Transverse colon (tissue), 4 donors: ENCODE measurements at regions not wholly inside any gene's neighbourhood (a gene's known extent, or its start where the extent isn't known, plus 50 kb on each side); places are given as distances from the start of the nearest gene placed in this dataset.

ENCODE experiments used
- DNase-seq: peaks from one replicate; pipeline ENCODE4 v3.0.0-alpha.2; 2019
- H3K27ac ChIP-seq, 4 donors: fragments of 200-600 bp; sonication (generic); 2 replicates each; pipeline ENCODE4 v1.5.1; 2016 to 2018; ENCODE audit warnings: inconsistent platforms in 4 of 4
- H3K27me3 ChIP-seq: fragments of 200-600 bp; sonication (generic); 2 replicates; pipeline ENCODE4 v1.5.1; 2017; ENCODE audit warnings: inconsistent platforms
- H3K36me3 ChIP-seq, 4 donors: fragments of 200-600 bp; sonication (generic); 2 replicates each; pipeline ENCODE4 v1.5.1; 2017 to 2019; ENCODE audit warnings: inconsistent platforms in 4 of 4
- H3K4me1 ChIP-seq, 4 donors: fragments of 200-600 bp; sonication (generic); 2 replicates each; pipeline ENCODE4 v1.5.1; 2017 to 2020; ENCODE audit warnings: inconsistent platforms in 4 of 4
- H3K4me3 ChIP-seq, 4 donors: fragments of 200-600 bp; sonication (generic); 1 replicate in 1 of 4; 2 replicates in 3 of 4; pipeline versions ENCODE4 v1.5.1 to v1.6.1; 2017 to 2019; ENCODE audit warnings: inconsistent platforms in 4 of 4
- H3K9me3 ChIP-seq, 2 donors: fragments of 200-600 bp; sonication (generic); 2 replicates each; pipeline ENCODE4 v1.5.1; 2017 to 2019; ENCODE audit warnings: inconsistent platforms in 2 of 2
- CTCF ChIP-seq, 5 experiments: fragments of 200-600 bp in 3 of 5; fragments of 450-650 bp in 2 of 5; sonication (generic) in 3 of 5; IDR thresholded peaks; 1 replicate in 2 of 5; 2 replicates in 3 of 5; pipeline ENCODE4 v1.5.1; 2016 to 2017; ENCODE audit warnings: antibody characterized with exemption in 5 of 5, inconsistent platforms in 3 of 5, mild to moderate bottlenecking in 2 of 5, moderate library complexity in 1 of 5
- EP300 ChIP-seq: sonication (generic); formaldehyde crosslinking; IDR thresholded peaks from one replicate; pipeline ENCODE4 v1.6.1; 2017; ENCODE audit warnings: antibody characterized with exemption, low read depth
- POLR2A ChIP-seq: fragments of 450-650 bp; IDR thresholded peaks from one replicate; pipeline ENCODE4 v1.6.1; 2016; ENCODE audit warnings: antibody characterized with exemption, mild to moderate bottlenecking, moderate library complexity
- POLR2AphosphoS5 ChIP-seq, 3 donors: sonication (generic); formaldehyde crosslinking; IDR thresholded peaks; one replicate each; pipeline ENCODE4 v1.6.1; 2016; ENCODE audit warnings: antibody characterized with exemption in 3 of 3
- WGBS, 2 donors: methylation state at CpG; one replicate each; pipeline ENCODE4 v1.1.5; 2018; ENCODE audit warnings: low coverage in 1 of 2; 5-methylcytosine and 5-hydroxymethylcytosine counted together
- in situ Hi-C, 4 donors: fragments of 200-750 bp; cut with MboI; loops; one replicate each; pipeline versions ENCODE4 v1.15.0 to v1.15.1; 2017; ENCODE audit warnings: low sequenced_read_pairs in 3 of 4, low pct_ligation_motif_present in 1 of 4, low pct_unique_long_range_greater_than_20kb in 1 of 4
- intact Hi-C: fragments of 100-400 bp; cut with DNase I; formaldehyde crosslinking; loops from one replicate; pipeline ENCODE4 v1.15.1; 2023; ENCODE audit warnings: low total_unique reads

GRCh38 chr5:4206127-4206526, 610.5 kb downstream of the IRX1 start:
- H3K4me1 ChIP-seq = peaks cover 0 to 2% (median 0%) of the 10 kb centered on the region in 4 donors
- H3K27ac ChIP-seq = peak overlapping the region in 1 of 4 donors; percentile 6
- no peak overlapping the region for H3K4me3 ChIP-seq
- H3K36me3 ChIP-seq = no peaks in the 10 kb centered on the region
- no peaks in the 10 kb centered on the region for H3K9me3 ChIP-seq
- DNase-seq = no peak
- WGBS, 2 donors = 60 to 94% methylated on average over 1 of the region's 1 CpG
- intact Hi-C loops (no loop called here), in situ Hi-C loops (no loop called here)
- TF ChIP-seq EP300 (no peak), POLR2A (no peak)
- H3K27me3 ChIP-seq = no peaks in the 10 kb centered on the region

GRCh38 chr5:4207486-4207885, 611.9 kb downstream of the IRX1 start:
- H3K27me3 ChIP-seq = no peaks in the 10 kb centered on the region
- 90 to 93% methylated on average over 4 to 19 of the region's 20 CpGs for WGBS, 2 donors
- TF ChIP-seq CTCF (IDR thresholded peaks at IDR 0.05) (no peak), EP300 (no peak), POLR2AphosphoS5 (IDR thresholded peaks at IDR 0.05) (no peak), POLR2A (no peak)
- intact Hi-C loops (no loop called here), in situ Hi-C loops (no loop called here)
- peaks cover 0 to 2% (median 0%) of the 10 kb centered on the region in 4 donors for H3K4me1 ChIP-seq
- H3K9me3 ChIP-seq = no peaks in the 10 kb centered on the region
- DNase-seq = no peak
- no peak overlapping the region for H3K27ac ChIP-seq
- no peaks in the 10 kb centered on the region for H3K36me3 ChIP-seq
- no peak overlapping the region for H3K4me3 ChIP-seq

- in situ Hi-C loops (no loop called here), intact Hi-C loops (no loop called here)
- Histone ChIP-seq H3K27ac (no peak overlapping the region), H3K27me3 (no peaks in the 10 kb centered on the region), H3K9me3 (no peaks in the 10 kb centered on the region), H3K4me3 (no peak overlapping the region), H3K36me3 (no peaks in the 10 kb centered on the region), H3K4me1 (peaks cover 0 to 2% (median 0%) of the 10 kb centered on the region in 4 donors)
- 93% methylated on average over 2 of the region's 2 CpGs; no CpG with 5 or more reads in 1 of the 2 donors for WGBS, 2 donors
- DNase-seq = no peak
- no peak for TF ChIP-seq EP300
- TF ChIP-seq POLR2AphosphoS5 (IDR thresholded peaks at IDR 0.05) = no peak
- TF ChIP-seq CTCF (IDR thresholded peaks at IDR 0.05) = no peak
- TF ChIP-seq POLR2A = no peak
Measured at GRCh38 chr5:4208537-4208936, 612.9 kb downstream of the IRX1 start.

- in situ Hi-C loops (no loop called here), intact Hi-C loops (no loop called here)
- H3K27me3 ChIP-seq = no peaks in the 10 kb centered on the region
- no peaks in the 10 kb centered on the region for H3K36me3 ChIP-seq
- WGBS, 2 donors = 69 to 83% methylated on average over 5 of the region's 5 CpGs
- TF ChIP-seq EP300 = no peak
- TF ChIP-seq POLR2A = no peak
- no peak for TF ChIP-seq POLR2AphosphoS5 (IDR thresholded peaks at IDR 0.05)
- no peak for TF ChIP-seq CTCF (IDR thresholded peaks at IDR 0.05)
- no peak overlapping the region for H3K4me3 ChIP-seq
- H3K9me3 ChIP-seq = no peaks in the 10 kb centered on the region
- no peak overlapping the region for H3K27ac ChIP-seq
- DNase-seq = no peak
- peaks cover 0 to 2% (median 0%) of the 10 kb centered on the region in 4 donors for H3K4me1 ChIP-seq
Measured at GRCh38 chr5:4208996-4209395, 613.4 kb downstream of the IRX1 start.

GRCh38 chr5:4212071-4212739, 616.6 kb downstream of the IRX1 start:
- Histone ChIP-seq H3K9me3 (no peaks in the 10 kb centered on the region), H3K36me3 (no peaks in the 10 kb centered on the region), H3K4me3 (no peak overlapping the region), H3K27ac (no peak overlapping the region), H3K27me3 (no peaks in the 10 kb centered on the region), H3K4me1 (no peaks in the 10 kb centered on the region)
- intact Hi-C loops (no loop called here), in situ Hi-C loops (no loop called here)
- WGBS, 2 donors = 86 to 89% methylated on average over 5 to 9 of the region's 9 CpGs
- TF ChIP-seq CTCF (IDR thresholded peaks at IDR 0.05) = no peak
- no peak for TF ChIP-seq POLR2A
- no peak for TF ChIP-seq POLR2AphosphoS5 (IDR thresholded peaks at IDR 0.05)
- TF ChIP-seq EP300 = no peak
- DNase-seq = no peak
